Adrenal gland (tissue), 5 donors: ENCODE measurements at regions not wholly inside any gene's neighbourhood (a gene's known extent, or its start where the extent isn't known, plus 50 kb on each side); places are given as distances from the start of the nearest gene placed in this dataset.

ENCODE experiments used
- CTCF ChIP-seq, 6 experiments: fragments of 450-650 bp in 4 of 6; fragments of 200-600 bp in 2 of 6; sonication (generic) in 1 of 6; IDR thresholded peaks; 1 replicate in 5 of 6; 2 replicates in 1 of 6; pipeline versions ENCODE4 v1.5.1 to v1.8.0; 2016 to 2021; ENCODE audit warnings: antibody characterized with exemption in 6 of 6, mild to moderate bottlenecking in 2 of 6, moderate library complexity in 1 of 6
- POLR2A ChIP-seq, 2 donors: fragments of 450-650 bp; IDR thresholded peaks; one replicate each; pipeline ENCODE4 v1.6.1; 2017; ENCODE audit warnings: antibody characterized with exemption in 2 of 2, mild to moderate bottlenecking in 2 of 2, moderate library complexity in 1 of 2
- donor health status: DM: no; HTN: no; CAD: no.

GRCh38 chr2:64331849-64332699 is 121.9 kb upstream of the LGALSL start:
- TF ChIP-seq POLR2A (IDR thresholded peaks at IDR 0.05) (no peak), CTCF (IDR thresholded peaks at IDR 0.05) (no peak)
